ENCODE measurements at regions not wholly inside any gene's neighbourhood (a gene's known extent, or its start where the extent isn't known, plus 50 kb on each side); places are given as distances from the start of the nearest gene placed in this dataset.

GRCh38 chr18:51545446-51545845 is 348.0 kb upstream of the MEX3C start:
- TF ChIP-seq CTCF (IDR thresholded peaks at IDR 0.05; ENCODE audit: low read depth, low read length) (no peak), EZH2phosphoT487 (IDR thresholded peaks at IDR 0.05; ENCODE audit: low read depth) (no peak)
